Astrocyte of the hippocampus (primary cell): ENCODE measurements at regions not wholly inside any gene's neighbourhood (a gene's known extent, or its start where the extent isn't known, plus 50 kb on each side); places are given as distances from the start of the nearest gene placed in this dataset.
A peak's percentile ranks its signal among the peaks of the same experiment; 100 is the strongest.
"Not testable (repeated sequence)": the region's sequence is repeated elsewhere in the genome, so short reads cannot be mapped to it uniquely, and the experiment has no call there.

Experiments used
- DNase-seq: peaks from one replicate; pipeline ENCODE4 v3.0.0; 2011; ENCODE audit warnings: low read depth, low spot score

DNA sequence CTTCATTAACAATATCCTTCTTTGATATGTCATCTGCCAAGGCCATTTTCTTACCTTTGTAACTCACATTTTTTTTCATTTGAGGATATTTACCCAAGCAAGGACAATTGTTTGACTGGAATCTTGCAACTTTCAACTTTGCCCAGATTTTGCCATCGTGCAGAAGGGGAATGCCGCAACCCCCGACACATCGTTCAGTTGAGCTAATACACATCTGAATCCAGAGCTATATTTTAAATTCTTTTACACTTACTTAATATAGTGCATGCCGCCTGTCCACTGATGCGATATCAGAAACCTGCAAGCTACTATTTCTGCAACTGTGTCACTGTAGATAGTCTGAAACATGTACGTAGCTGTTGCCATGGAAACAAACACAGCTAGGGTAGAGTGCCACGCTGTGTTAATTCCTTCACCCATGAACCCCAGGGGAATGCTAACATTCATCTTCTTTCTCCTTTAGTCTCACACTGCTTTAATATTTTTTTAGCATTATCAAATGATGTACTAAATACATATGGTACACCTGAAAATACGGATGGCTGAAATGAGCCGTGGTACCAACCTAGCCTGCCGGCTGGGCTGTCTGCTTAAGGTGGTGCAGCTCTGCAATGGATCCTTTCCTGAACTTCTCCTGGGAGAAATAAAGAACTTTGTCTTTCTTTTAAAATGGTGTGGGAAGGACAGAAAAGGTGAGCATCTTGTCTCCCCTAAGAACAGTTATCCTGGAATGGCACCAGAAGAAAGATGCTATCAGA lies 77.0 kb upstream of the FOXN3 start:
- peak; percentile 55 for DNase-seq

DNA sequence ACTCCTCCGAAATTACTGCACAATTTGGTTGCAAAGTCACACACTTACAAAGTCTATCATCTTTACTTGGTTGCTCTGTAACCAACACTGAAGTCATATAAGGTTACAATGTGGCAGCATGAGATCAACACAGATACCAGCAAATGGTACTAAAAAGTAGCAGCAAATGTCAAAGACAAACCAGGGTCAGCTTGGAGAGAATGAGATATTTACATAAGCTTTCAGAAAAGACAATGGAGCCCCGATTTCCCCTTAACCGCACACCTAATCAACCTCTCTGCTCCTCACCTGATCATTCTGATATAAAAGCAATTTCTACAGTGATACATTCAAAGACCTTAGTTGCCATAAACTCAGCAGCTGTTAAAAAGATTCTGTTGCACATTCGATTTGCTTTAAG lies 76.4 kb upstream of the FOXN3 start:
- DNase-seq: no peak

- peak; percentile 54 for DNase-seq
Measured at GRCh38 chr14:89491711-89492381, 74.8 kb upstream of the FOXN3 start.

DNA sequence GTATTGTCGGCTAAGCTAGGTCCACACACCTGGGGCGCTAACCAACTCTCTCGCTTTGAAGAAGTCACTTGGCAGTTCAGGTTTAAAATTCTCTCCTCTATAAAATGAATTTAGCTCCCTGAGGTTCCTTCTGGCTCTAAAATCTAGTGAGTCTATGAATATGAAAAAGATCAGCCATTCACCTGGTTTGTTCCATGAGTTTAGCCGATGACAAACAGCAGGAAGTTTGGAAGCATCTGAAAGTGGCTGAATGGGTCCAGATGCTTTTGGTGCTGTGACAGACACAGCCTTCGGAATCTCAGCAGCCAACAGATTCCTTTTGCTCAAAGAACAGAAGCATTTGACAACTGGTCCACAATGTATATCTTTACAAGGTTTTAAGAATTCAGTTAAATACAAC lies 73.4 kb upstream of the FOXN3 start:
- no peak for DNase-seq

DNA sequence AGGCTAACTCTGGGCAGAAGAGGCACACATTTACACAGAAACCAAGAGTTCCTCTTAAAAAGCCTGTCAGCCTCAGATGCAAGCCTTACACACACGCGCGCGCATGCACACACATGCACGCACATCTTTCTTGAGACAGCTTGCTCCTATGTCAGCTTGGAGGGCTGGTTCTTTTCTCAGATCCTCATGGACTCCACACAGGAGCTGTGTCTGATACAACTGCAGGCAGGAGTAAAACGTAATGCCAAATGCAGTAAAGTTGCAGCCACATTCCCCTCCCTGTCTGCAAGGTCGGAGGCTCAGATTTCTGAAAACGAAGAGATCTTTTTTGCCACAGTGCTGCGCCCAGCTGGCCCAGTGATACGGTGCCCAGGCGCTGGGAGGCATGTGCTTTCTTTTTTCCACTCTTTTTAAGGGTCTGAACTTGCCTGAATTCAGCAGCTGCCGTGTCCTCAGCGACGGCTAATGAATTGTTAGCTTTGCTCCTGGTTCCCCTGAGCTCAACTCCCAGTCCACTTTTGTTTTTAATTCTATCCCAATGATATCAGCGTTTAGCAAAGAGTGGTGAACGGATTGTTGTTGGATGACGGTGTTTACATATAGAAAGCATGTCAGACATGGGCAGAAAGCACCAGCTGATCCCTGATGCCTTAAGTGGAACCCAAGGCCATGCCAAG lies 72.9 kb upstream of the FOXN3 start:
- DNase-seq: peak; percentile 54

GRCh38 chr14:89486961-89487360 lies 69.9 kb upstream of the FOXN3 start:
- DNase-seq: no peak

GRCh38 chr14:89486505-89486904 lies 69.5 kb upstream of the FOXN3 start:
- no peak for DNase-seq

DNA sequence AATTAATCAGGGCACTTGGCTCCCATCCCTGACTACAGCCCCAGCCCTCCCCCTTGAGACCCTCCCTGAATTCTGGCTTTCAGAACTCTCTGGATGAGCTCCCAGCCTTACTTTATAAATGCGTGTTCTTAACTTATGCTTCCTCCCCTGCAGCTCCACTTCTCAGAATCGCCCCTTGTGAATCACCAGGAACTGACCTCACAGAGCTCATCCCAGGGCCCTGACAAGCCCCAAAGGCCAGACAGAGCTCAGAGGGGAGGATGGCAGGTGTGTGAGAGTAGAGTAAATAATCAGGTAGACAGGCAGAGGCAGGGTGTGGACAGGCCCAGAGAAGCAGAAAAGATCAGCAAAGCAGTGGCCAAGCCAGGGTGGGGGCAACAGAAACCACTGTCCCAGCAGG lies 68.2 kb upstream of the FOXN3 start:
- no peak for DNase-seq

DNA sequence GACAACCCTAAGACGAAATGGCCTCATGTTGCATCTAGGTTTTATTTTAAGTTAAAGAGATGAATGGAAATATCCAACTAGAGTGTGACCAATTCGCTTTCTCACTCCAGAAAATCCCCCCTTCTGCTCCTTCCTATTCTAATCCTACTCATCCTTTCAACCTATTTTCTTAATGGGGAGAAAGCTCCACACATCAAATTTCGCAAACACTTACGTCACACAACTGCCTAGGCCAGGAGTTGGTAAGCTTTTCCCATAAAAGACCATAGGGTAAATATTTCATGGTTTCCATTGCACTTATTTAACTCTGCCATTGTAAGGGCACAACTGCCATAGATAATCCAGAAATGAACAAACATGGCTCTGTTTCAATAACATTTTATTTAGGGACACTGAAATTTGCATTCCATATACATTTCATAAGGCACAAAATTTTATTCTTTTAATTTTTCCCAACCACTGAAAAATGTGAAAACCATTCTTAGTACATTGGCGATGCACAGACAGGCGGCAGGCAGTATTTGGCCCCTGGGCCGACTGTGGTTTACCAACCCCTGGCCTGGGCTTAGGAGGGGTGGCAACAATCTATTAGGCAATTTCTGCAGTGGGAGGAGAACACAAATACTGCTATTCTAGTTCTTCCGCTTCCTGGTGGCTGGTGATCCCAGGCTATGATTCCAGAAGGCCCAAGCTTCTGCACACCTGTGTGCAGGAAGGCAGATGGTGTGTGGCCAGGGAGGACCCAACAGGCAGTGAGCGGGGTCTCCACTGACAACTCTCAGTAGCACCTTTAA lies 67.2 kb upstream of the FOXN3 start:
- no peak for DNase-seq

GRCh38 chr14:89481196-89481595 lies 64.2 kb upstream of the FOXN3 start:
- DNase-seq: no peak

DNA sequence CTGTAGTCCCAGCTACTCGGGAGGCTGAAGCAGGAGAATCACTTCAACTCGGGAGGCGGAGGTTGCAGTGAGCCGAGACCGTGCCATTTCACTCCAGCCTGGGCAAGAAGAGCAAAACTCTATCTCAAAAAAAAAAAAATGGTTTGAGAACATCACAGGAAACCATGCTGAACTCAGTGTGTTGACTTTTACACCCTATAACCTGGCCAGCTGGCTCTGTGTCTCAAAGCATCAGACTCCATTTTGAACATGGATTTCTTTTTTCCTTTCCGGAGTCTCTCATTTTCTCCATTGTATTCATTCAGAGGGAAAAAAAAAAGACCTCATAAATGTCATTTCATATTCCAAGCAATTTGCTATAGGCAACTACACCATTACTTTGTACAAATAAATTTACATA lies 63.2 kb upstream of the FOXN3 start:
- DNase-seq: no peak

- no peak for DNase-seq
Measured at GRCh38 chr14:89479802-89480201, 62.8 kb upstream of the FOXN3 start.

GRCh38 chr14:89477391-89477790 lies 60.4 kb upstream of the FOXN3 start:
- DNase-seq: no peak

GRCh38 chr14:89476354-89476896 lies 59.4 kb upstream of the FOXN3 start:
- no peak for DNase-seq

GRCh38 chr14:89474464-89474863 lies 57.4 kb upstream of the FOXN3 start:
- DNase-seq: no peak

DNA sequence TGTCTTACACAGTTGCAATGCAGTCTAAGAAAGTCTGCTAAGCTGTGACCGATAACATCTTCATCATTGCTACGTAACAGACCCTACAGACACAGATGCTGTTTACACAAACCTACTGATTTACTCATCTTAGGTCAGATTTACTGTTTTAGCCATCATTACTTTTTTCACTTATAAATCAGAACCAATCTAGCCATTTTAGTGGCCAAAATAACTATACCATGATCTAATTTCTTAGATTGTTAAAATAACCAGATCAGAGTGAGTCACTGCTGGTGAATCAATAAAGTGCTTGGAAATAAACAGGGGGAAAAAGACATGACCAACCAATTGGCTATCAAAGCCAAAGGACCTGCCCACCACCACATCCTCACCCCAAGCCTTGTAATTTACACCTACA lies 57.0 kb upstream of the FOXN3 start:
- peak; percentile 26 for DNase-seq

- DNase-seq: no peak
Measured at GRCh38 chr14:89473569-89473968, 56.5 kb upstream of the FOXN3 start.

GRCh38 chr14:89470401-89470800 lies 53.4 kb upstream of the FOXN3 start:
- no peak for DNase-seq

- DNase-seq: no peak
Measured at GRCh38 chr14:89469210-89470198, 52.5 kb upstream of the FOXN3 start.

DNA sequence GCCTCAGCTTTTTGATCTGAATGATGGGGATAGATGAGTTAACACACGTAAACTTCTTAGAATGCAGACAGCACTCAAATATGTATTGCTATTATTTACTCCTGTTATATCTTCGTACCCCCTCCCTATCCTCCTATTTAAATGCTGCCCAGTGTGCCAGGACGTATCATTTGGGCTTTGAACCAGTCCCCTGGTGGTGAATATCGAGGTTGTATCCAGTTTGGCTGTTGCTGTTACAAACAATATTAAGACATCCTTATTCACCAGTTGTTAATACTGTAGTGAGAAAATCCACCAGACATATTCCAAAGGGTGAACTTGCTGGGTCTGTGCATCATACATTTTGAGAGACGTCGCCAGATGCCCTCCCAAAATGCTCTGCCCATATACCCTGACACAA lies 51.5 kb upstream of the FOXN3 start:
- DNase-seq: no peak

GRCh38 chr14:89468030-89468429 lies 51.0 kb upstream of the FOXN3 start:
- DNase-seq: not testable (repeated sequence)
